GM06990 (cell line): ENCODE measurements at regions not wholly inside any gene's neighbourhood (a gene's known extent, or its start where the extent isn't known, plus 50 kb on each side); places are given as distances from the start of the nearest gene placed in this dataset.

Experiments
- DNase-seq: peaks from one replicate; pipeline ENCODE4 v3.0.0-alpha.2; 2011; ENCODE audit not compliant: insufficient read length; ENCODE audit errors: extremely low read depth
- H3K27me3 ChIP-seq: replicated peaks from 2 replicates; pipeline ENCODE4 v1.6.0; 2011; ENCODE audit warnings: low read length; ENCODE audit not compliant: control insufficient read depth, insufficient read depth
- H3K36me3 ChIP-seq: 2 replicates; pipeline ENCODE4 v1.5.1; 2011; ENCODE audit warnings: low read length; ENCODE audit not compliant: control insufficient read depth, insufficient read depth
- H3K4me3 ChIP-seq: replicated peaks from 2 replicates; pipeline ENCODE4 v1.5.1; 2011; ENCODE audit warnings: low read depth, mild to moderate bottlenecking, control low read depth, low read length
- CTCF ChIP-seq: IDR thresholded peaks from 2 replicates; pipeline ENCODE4 v1.5.1; 2011; ENCODE audit warnings: low read length, control low read depth, mild to moderate bottlenecking, inconsistent platforms; ENCODE audit not compliant: insufficient read depth, poor library complexity, severe bottlenecking

GRCh38 chr2:242011167-242011513, 141.6 kb downstream of the RTP5 start:
- Histone ChIP-seq H3K27me3 (no peaks in the 10 kb centered on the region), H3K4me3 (no peak overlapping the region), H3K36me3 (no peaks in the 10 kb centered on the region)
- no peak for DNase-seq
- no peak for TF ChIP-seq CTCF

GRCh38 chr2:242011516-242011915, 142.0 kb downstream of the RTP5 start:
- Histone ChIP-seq H3K27me3 (no peaks in the 10 kb centered on the region), H3K36me3 (no peaks in the 10 kb centered on the region), H3K4me3 (no peak overlapping the region)
- DNase-seq, result no peak
- TF ChIP-seq CTCF, result no peak

GRCh38 chr2:242011991-242012764, 142.6 kb downstream of the RTP5 start:
- H3K36me3 ChIP-seq, result no peaks in the 10 kb centered on the region

GRCh38 chr2:242012956-242013764, 143.6 kb downstream of the RTP5 start:
- TF ChIP-seq CTCF, result no peak
- Histone ChIP-seq H3K4me3 (no peak overlapping the region), H3K36me3 (no peaks in the 10 kb centered on the region), H3K27me3 (no peaks in the 10 kb centered on the region)
- DNase-seq, result no peak

More at GRCh38 chr2:242011991-242012764, 142.6 kb downstream of the RTP5 start:
- Histone ChIP-seq H3K4me3 (no peak overlapping the region), H3K27me3 (no peaks in the 10 kb centered on the region)
- no peak for TF ChIP-seq CTCF
- no peak for DNase-seq

- no peak overlapping the region for H3K4me3 ChIP-seq
- TF ChIP-seq CTCF, result no peak
- H3K36me3 ChIP-seq, result no peaks in the 10 kb centered on the region
- H3K27me3 ChIP-seq, result no peaks in the 10 kb centered on the region
- DNase-seq, result no peak
Observed at GRCh38 chr2:242013771-242014170, 144.2 kb downstream of the RTP5 start.
